ENCODE measurements at regions not wholly inside any gene's neighbourhood (a gene's known extent, or its start where the extent isn't known, plus 50 kb on each side); places are given as distances from the start of the nearest gene placed in this dataset.

DNA sequence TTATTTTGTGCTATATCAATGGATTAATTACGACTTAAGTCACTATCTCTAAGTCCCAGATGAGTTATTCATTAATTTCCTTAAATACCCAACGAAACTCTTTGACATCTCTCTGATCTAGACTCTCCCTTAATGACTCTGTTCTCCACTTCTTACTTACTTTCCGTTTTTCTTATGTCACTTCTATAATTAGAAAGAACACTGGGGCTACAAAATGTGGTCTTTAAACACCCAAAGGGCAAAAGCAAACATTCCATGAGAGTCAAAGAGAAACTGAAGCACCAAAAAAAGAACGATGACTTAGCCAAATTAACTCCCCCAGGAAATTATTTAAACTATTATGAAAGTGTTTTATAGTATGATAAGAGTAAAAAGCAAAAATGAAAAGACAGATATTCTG lies 166.4 kb upstream of the UBE2E2 start:
- DNase-seq = no peak
- Mint-ChIP-seq H3K27ac (peak overlapping the region in 2 of 9 donors; percentile 16 to 56), H3K4me3 (peak overlapping the region in 3 of 10 donors; percentile 5 to 53 (median 43)), H3K36me3 (peaks cover 0 to 9% (median 0%) of the 10 kb centered on the region in 5 donors), H3K4me1 (peaks cover 0 to 30% (median 7%) of the 10 kb centered on the region in 7 donors), H3K27me3 (peaks cover 0 to 15% (median 5%) of the 10 kb centered on the region in 5 donors), H3K9me3 (peaks cover 0 to 41% (median 11%) of the 10 kb centered on the region in 11 donors)
- H3K27ac ChIP-seq (ENCODE audit: low read depth, low read length) = no peak overlapping the region
- no peak overlapping the region for H3K4me3 ChIP-seq (ENCODE audit: low read length)
- POLR2A ChIA-PET = no interaction called here
- no peaks in the 10 kb centered on the region for H3K4me1 ChIP-seq (ENCODE audit: control insufficient read depth in 2 of 2, insufficient read depth in 2 of 2, low read length in 2 of 2)
- H3K36me3 ChIP-seq (ENCODE audit: control insufficient read depth in 2 of 3, insufficient read depth in 3 of 3, low read length in 3 of 3) = no peaks in the 10 kb centered on the region
- no peak for ATAC-seq
- no peaks in the 10 kb centered on the region for H3K27me3 ChIP-seq (ENCODE audit: control insufficient read depth in 2 of 2, insufficient read depth in 2 of 2, low read length in 2 of 2)
- intact Hi-C loops (cut with micrococcal nuclease) = no loop called here
- H3K9me3 ChIP-seq (ENCODE audit: control insufficient read depth in 2 of 3, low read length in 3 of 3) = no peaks in the 10 kb centered on the region
- CTCF ChIA-PET = no interaction called here

DNA sequence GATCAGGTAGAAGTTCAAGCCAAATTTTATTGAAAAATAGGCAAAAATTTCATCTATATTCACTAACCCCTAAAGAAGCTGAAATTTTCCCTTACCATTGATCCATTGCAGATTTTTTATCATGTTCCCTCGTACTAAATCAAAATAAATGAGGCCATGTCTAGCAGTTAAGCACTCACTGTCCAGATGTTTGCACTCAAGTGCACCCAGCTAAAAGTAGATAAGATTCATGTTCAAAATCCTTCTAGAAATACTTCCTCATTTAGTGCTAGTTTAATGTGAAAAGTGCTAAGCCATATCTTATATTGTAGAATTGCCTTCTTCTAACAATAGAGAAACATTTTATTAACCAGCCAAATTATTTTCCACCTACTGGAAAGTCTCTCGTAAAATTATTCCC lies 164.7 kb upstream of the UBE2E2 start:
- no peak for ATAC-seq
- no peak overlapping the region for H3K27ac ChIP-seq (ENCODE audit: low read depth, low read length)
- H3K9me3 ChIP-seq (ENCODE audit: control insufficient read depth in 2 of 3, low read length in 3 of 3) = no peaks in the 10 kb centered on the region
- Mint-ChIP-seq H3K4me3 (no peak overlapping the region), H3K27ac (no peak overlapping the region), H3K4me1 (peaks cover 0 to 30% (median 7%) of the 10 kb centered on the region in 7 donors), H3K9me3 (peaks cover 0 to 24% (median 4%) of the 10 kb centered on the region in 11 donors), H3K27me3 (peaks cover 0 to 6% (median 5%) of the 10 kb centered on the region in 5 donors), H3K36me3 (peaks cover 0 to 3% (median 0%) of the 10 kb centered on the region in 5 donors)
- H3K4me3 ChIP-seq (ENCODE audit: low read length) = no peak overlapping the region
- intact Hi-C loops (cut with micrococcal nuclease) = no loop called here
- no peaks in the 10 kb centered on the region for H3K27me3 ChIP-seq (ENCODE audit: control insufficient read depth in 2 of 2, insufficient read depth in 2 of 2, low read length in 2 of 2)
- H3K4me1 ChIP-seq (ENCODE audit: control insufficient read depth in 2 of 2, insufficient read depth in 2 of 2, low read length in 2 of 2) = no peaks in the 10 kb centered on the region
- H3K36me3 ChIP-seq (ENCODE audit: control insufficient read depth in 2 of 3, insufficient read depth in 3 of 3, low read length in 3 of 3) = no peaks in the 10 kb centered on the region
- POLR2A ChIA-PET = no interaction called here
- CTCF ChIA-PET = no interaction called here
- DNase-seq = no peak

DNA sequence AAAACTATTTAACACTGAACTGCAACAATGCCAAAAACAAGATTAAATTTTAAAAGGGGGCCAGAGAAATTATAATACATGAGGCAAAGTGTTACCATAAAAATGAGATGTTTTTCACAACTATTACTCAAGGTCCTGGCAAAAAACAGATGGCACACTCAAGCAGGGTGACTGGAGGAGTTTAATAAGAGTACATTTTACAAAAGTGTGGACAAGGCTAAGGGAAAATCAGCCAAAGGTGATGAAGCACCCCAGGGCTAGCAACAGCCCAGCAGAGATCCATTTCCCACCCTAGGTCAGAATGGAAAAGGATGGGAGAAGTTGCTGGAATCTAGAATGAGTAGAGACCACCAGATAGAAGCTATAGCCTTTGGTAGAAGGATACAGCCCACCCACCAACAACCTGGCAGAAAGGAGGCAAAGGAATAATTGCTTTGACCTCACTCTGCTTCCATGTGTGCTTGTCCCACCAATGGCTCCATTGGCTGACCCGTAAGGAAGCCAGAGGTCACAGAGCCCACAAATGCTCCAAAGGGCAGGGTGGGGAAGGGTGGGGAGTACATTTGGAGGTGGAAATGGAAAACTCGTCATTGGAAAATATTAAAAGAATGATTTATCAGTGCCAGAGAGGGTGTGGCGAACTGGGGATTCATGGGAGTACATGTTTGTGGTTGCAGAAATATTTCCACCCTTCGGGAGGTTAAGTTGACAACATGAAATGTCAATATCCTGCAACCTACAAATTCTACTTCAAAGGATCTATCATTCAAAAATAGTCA lies 161.0 kb upstream of the UBE2E2 start:
- no peaks in the 10 kb centered on the region for H3K9me3 ChIP-seq (ENCODE audit: control insufficient read depth in 2 of 3, low read length in 3 of 3)
- peaks cover 2 to 21% (median 8%) of the 10 kb centered on the region in 11 donors for H3K9me3 Mint-ChIP-seq
- H3K4me3 Mint-ChIP-seq = no peak overlapping the region
- intact Hi-C loops (cut with micrococcal nuclease) = no loop called here
- H3K4me3 ChIP-seq (ENCODE audit: low read length) = no peak overlapping the region
- DNase-seq = no peak
- ChIA-PET CTCF (no interaction called here), POLR2A (no interaction called here)
- no peaks in the 10 kb centered on the region for H3K4me1 ChIP-seq (ENCODE audit: control insufficient read depth in 2 of 2, insufficient read depth in 2 of 2, low read length in 2 of 2)
- H3K27ac ChIP-seq (ENCODE audit: low read depth, low read length) = no peak overlapping the region
- H3K36me3 ChIP-seq (ENCODE audit: control insufficient read depth in 2 of 3, insufficient read depth in 3 of 3, low read length in 3 of 3) = no peaks in the 10 kb centered on the region
- H3K27ac Mint-ChIP-seq = no peak overlapping the region
- H3K4me1 Mint-ChIP-seq = peaks cover 0 to 5% (median 0%) of the 10 kb centered on the region in 7 donors
- H3K27me3 Mint-ChIP-seq = no peaks in the 10 kb centered on the region
- no peaks in the 10 kb centered on the region for H3K27me3 ChIP-seq (ENCODE audit: control insufficient read depth in 2 of 2, insufficient read depth in 2 of 2, low read length in 2 of 2)
- ATAC-seq = no peak
- peaks cover 0 to 11% (median 0%) of the 10 kb centered on the region in 5 donors for H3K36me3 Mint-ChIP-seq

DNA sequence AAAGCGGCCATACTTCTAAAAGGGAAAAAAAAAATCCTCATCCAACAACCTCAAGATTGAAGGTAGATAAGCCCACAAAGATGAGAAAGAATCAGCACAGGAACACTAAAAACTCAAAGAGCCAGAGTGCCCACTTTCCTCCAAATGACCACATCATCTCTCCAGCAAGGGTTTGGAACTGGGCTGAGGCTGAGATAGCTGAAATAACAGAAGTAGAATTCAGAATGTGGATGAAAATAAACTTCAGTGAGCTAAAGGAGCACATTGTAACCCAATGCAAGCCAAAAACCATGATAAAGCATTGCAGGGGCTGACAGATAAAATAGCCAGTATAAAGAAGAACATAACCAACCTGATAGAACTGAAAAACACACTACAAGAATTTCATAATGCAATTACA lies 158.7 kb upstream of the UBE2E2 start:
- Mint-ChIP-seq H3K27ac (no peak overlapping the region), H3K36me3 (peaks cover 0 to 14% (median 0%) of the 10 kb centered on the region in 5 donors)

DNA sequence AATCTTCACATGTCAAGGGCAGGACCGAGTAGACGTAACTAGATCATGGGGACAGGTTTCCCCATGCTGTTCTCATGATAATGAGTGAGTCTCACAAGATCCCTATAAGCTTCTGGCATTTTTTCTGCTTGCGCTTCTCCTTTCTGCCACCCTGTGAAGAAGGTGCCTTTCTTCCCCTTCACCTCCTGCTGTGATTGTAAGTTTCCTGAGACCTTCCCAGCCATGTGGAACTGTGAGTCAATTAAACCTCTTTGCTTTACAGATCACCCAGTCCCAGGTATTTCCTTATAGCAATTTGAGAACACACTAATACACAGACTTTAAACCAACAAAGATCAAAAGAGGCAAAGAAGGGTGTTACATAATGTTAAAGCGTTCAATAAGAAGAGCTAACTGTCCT lies 156.6 kb upstream of the UBE2E2 start:
- intact Hi-C loops (cut with micrococcal nuclease) = no loop called here
- H3K9me3 ChIP-seq (ENCODE audit: control insufficient read depth in 2 of 3, low read length in 3 of 3) = no peaks in the 10 kb centered on the region
- Mint-ChIP-seq H3K4me1 (no peaks in the 10 kb centered on the region), H3K27ac (no peak overlapping the region), H3K4me3 (no peak overlapping the region), H3K36me3 (peaks cover 0 to 14% (median 0%) of the 10 kb centered on the region in 5 donors), H3K27me3 (no peaks in the 10 kb centered on the region), H3K9me3 (peaks cover 7 to 30% (median 11%) of the 10 kb centered on the region in 11 donors)
- H3K4me1 ChIP-seq (ENCODE audit: control insufficient read depth in 2 of 2, insufficient read depth in 2 of 2, low read length in 2 of 2) = no peaks in the 10 kb centered on the region
- ATAC-seq (no peak), DNase-seq (no peak)
- CTCF ChIA-PET = no interaction called here
- no peaks in the 10 kb centered on the region for H3K27me3 ChIP-seq (ENCODE audit: control insufficient read depth in 2 of 2, insufficient read depth in 2 of 2, low read length in 2 of 2)
- POLR2A ChIA-PET = no interaction called here
- H3K36me3 ChIP-seq (ENCODE audit: control insufficient read depth in 2 of 3, insufficient read depth in 3 of 3, low read length in 3 of 3) = no peaks in the 10 kb centered on the region
- no peak overlapping the region for H3K27ac ChIP-seq (ENCODE audit: low read depth, low read length)
- no peak overlapping the region for H3K4me3 ChIP-seq (ENCODE audit: low read length)

More for the DNA sequence above, 158.7 kb upstream of the UBE2E2 start:
- intact Hi-C loops (cut with micrococcal nuclease) = no loop called here
- H3K36me3 ChIP-seq (ENCODE audit: control insufficient read depth in 2 of 3, insufficient read depth in 3 of 3, low read length in 3 of 3) = no peaks in the 10 kb centered on the region
- H3K9me3 Mint-ChIP-seq = peaks cover 5 to 30% (median 11%) of the 10 kb centered on the region in 11 donors
- ChIA-PET POLR2A (no interaction called here), CTCF (no interaction called here)
- H3K27ac ChIP-seq (ENCODE audit: low read depth, low read length) = no peak overlapping the region
- H3K4me3 ChIP-seq (ENCODE audit: low read length) = no peak overlapping the region
- H3K27me3 ChIP-seq (ENCODE audit: control insufficient read depth in 2 of 2, insufficient read depth in 2 of 2, low read length in 2 of 2) = no peaks in the 10 kb centered on the region
- no peaks in the 10 kb centered on the region for H3K9me3 ChIP-seq (ENCODE audit: control insufficient read depth in 2 of 3, low read length in 3 of 3)
- H3K4me3 Mint-ChIP-seq = no peak overlapping the region
- no peak for ATAC-seq
- DNase-seq = no peak
- no peaks in the 10 kb centered on the region for H3K4me1 ChIP-seq (ENCODE audit: control insufficient read depth in 2 of 2, insufficient read depth in 2 of 2, low read length in 2 of 2)
- no peaks in the 10 kb centered on the region for H3K27me3 Mint-ChIP-seq
- H3K4me1 Mint-ChIP-seq = no peaks in the 10 kb centered on the region

DNA sequence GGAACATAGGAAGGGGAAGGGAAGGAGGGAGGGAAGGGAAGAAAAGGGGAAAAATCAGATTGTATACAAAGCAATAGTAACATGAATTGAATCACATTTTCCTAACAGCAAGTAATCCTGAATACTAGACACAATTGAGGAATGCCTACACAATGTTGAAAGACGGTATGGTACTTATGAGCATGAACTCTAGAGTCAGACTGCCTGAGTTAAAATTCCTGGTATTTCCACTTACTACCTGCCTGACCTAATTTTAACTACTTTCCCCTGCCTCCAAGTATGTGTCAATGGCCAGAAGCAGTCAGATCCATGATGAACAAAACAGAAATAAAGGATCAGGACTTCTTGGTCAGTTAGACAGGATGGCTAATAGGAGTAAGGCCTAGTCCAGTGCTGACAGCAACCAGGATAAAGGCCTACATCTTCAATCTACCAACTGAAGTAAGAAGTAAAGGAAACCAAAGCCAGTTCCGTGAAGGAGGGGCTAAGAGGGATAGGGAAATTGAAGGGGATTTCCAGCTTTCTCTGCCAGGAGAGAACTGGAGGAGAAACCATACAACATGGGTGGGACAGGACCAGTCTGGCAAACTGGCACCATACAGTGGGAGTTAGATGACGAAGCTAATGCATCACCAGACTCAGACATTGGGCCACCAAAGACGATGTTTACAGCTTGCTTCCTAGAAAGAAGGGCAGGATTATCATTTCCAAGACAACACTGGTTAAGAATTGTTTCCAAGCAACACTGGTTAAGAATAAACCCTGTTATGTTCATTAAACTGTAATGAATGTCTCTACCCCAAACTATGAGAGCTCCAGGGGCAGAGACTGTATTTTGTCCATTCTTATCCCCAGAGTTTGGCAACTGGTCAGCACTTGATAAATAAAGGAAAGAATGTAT lies 151.6 kb upstream of the UBE2E2 start:
- Histone ChIP-seq H3K36me3 (ENCODE audit: control insufficient read depth in 2 of 3, insufficient read depth in 3 of 3, low read length in 3 of 3) (no peaks in the 10 kb centered on the region), H3K27ac (ENCODE audit: low read depth, low read length) (no peak overlapping the region), H3K27me3 (ENCODE audit: control insufficient read depth in 2 of 2, insufficient read depth in 2 of 2, low read length in 2 of 2) (no peaks in the 10 kb centered on the region), H3K4me1 (ENCODE audit: control insufficient read depth in 2 of 2, insufficient read depth in 2 of 2, low read length in 2 of 2) (no peaks in the 10 kb centered on the region), H3K9me3 (ENCODE audit: control insufficient read depth in 2 of 3, low read length in 3 of 3) (no peaks in the 10 kb centered on the region), H3K4me3 (ENCODE audit: low read length) (no peak overlapping the region)
- ChIA-PET POLR2A (interaction anchor here (0.6 kb wide), 1 partner anchor 18 kb away, joined by 3 read pairs; no protein-coding TSS in a partner anchor), CTCF (no interaction called here)
- no peak for DNase-seq
- H3K4me1 Mint-ChIP-seq = peaks cover 2 to 16% (median 14%) of the 10 kb centered on the region in 7 donors
- intact Hi-C loops (cut with micrococcal nuclease) = no loop called here
- H3K4me3 Mint-ChIP-seq = no peak overlapping the region
- H3K27me3 Mint-ChIP-seq = no peaks in the 10 kb centered on the region
- no peak for ATAC-seq
- peak overlapping the region in 1 of 9 donors; percentile 5 for H3K27ac Mint-ChIP-seq
- peaks cover 3 to 15% (median 7%) of the 10 kb centered on the region in 11 donors for H3K9me3 Mint-ChIP-seq
- H3K36me3 Mint-ChIP-seq = peaks cover 0 to 6% (median 0%) of the 10 kb centered on the region in 5 donors

All from naive thymus-derived CD4-positive, alpha-beta T cell (primary cell).